H1 (cell line): ENCODE measurements at regions not wholly inside any gene's neighbourhood (a gene's known extent, or its start where the extent isn't known, plus 50 kb on each side); places are given as distances from the start of the nearest gene placed in this dataset.

ENCODE experiments used
- BACH1 ChIP-seq: IDR thresholded peaks from 2 replicates; pipeline ENCODE4 v1.6.1; 2012; ENCODE audit warnings: low read length, improper control_type of control experiment
- EGR1 ChIP-seq: IDR thresholded peaks from 2 replicates; pipeline ENCODE4 v1.6.1; 2011; ENCODE audit warnings: low read depth, low read length, borderline replicate concordance
- FOSL1 ChIP-seq: IDR thresholded peaks from 2 replicates; pipeline ENCODE4 v1.6.1; 2011; ENCODE audit warnings: mild to moderate bottlenecking, low read depth, low read length, moderate library complexity; ENCODE audit not compliant: insufficient read depth

DNA sequence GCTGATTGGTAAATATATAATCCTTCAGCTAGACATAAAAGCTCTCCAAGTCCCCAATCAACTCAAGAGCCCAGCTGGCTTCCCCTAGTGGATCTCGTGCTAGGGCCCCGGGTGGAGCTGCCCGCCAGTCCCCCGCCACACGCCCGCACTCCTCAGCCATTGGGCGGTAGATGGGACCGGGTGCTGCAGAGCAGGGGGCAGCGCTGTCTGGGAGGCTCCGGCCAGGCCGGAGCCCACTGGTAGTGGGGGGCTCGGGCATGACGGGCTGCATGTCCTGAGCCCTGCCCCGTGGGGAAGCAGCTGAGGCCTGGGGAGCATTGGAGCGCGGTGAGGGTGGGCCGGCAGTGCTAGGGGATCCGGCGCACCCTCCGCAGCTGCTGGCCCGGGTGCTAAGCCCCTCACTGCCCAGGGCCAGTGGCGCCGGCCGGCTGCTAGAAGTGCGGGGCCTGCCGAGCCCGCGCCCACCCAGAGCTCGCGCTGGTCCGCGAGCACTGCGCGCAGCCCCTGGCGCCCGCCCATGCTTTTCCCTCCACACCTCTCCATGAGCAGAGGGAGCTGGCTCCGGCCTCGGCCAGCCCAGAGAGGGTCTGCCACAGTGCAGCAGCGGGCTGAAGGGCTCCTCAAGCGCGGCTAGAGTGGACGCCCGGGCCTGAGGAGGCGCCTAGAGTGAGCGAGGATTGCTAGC is 1680.6 kb upstream of the RAG2 start (continued):
- TF ChIP-seq BACH1 (no peak), EGR1 (no peak), FOSL1 (no peak)
